Progenitor cell of endocrine pancreas (in vitro differentiated cells): ENCODE measurements at regions not wholly inside any gene's neighbourhood (a gene's known extent, or its start where the extent isn't known, plus 50 kb on each side); places are given as distances from the start of the nearest gene placed in this dataset.
A peak's percentile ranks its signal among the peaks of the same experiment; 100 is the strongest.

Experiments
- DNase-seq: peaks from one replicate; pipeline ENCODE4 v3.0.0; 2021; ENCODE audit warnings: low spot score; ENCODE audit not compliant: unreplicated experiment
- H3K27ac Mint-ChIP-seq: 2 replicates; pipeline ENCODE4 v1.8.0; 2021; ENCODE audit warnings: mild to moderate bottlenecking, moderate library complexity, mixed read lengths
- H3K27me3 Mint-ChIP-seq: 2 replicates; pipeline ENCODE4 v1.8.0; 2021; ENCODE audit warnings: mixed read lengths
- H3K36me3 Mint-ChIP-seq: 2 replicates; pipeline ENCODE4 v1.8.0; 2022; ENCODE audit warnings: mixed read lengths; ENCODE audit not compliant: insufficient read depth
- H3K4me1 Mint-ChIP-seq: 2 replicates; pipeline ENCODE4 v1.8.0; 2021; ENCODE audit warnings: low read depth, mixed read lengths
- H3K4me3 Mint-ChIP-seq: 2 replicates; pipeline ENCODE4 v1.8.0; 2021; ENCODE audit warnings: low read depth, mild to moderate bottlenecking, moderate library complexity, mixed read lengths
- H3K9me3 Mint-ChIP-seq: 2 replicates; pipeline ENCODE4 v1.8.0; 2021; ENCODE audit warnings: low read depth, mixed read lengths
- TF ChIP-seq, protein P1 (sequence below): fragments of 200-600 bp; sonication (generic); IDR thresholded peaks from one replicate; pipeline ENCODE4 v1.5.0; 2021; ENCODE audit warnings: antibody characterized with exemption, mild to moderate bottlenecking; ENCODE audit not compliant: unreplicated experiment

DNA sequence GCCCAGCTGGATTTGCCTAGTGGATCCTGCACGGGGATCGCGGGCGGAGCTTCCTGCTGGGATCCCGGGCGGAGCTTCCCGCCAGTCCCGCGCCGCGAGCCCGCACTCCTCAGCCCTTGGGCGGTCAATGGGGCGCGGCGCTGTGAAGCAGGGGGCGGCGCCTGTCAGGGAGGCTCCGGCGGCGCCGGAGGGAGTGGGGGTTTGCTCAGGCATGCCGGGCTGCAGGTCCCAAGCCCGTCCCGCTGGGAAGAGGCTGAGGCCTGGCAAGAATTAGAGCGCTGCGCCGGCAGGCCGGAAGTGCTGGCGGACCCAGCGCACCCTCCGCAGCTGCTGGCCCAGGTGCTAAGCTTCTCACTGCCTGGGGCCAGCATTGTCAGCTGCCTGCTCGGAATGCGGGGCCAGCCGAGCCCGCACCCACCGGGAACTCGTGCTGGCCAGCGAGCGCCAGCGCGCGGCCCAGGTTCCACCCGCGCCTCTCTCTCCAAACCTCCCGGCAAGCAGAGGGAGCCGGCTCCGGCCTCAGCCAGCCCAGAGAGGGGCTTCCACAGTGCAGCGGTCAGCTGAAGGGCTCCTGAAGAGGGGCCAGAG is 119.6 kb downstream of the PRR20E start:
- Mint-ChIP-seq H3K27ac (no peak overlapping the region), H3K4me1 (no peaks in the 10 kb centered on the region), H3K9me3 (peaks cover 10% of the 10 kb centered on the region), H3K36me3 (no peaks in the 10 kb centered on the region), H3K27me3 (no peaks in the 10 kb centered on the region), H3K4me3 (peak overlapping the region; percentile 61)
- TF ChIP-seq, protein P1, sequence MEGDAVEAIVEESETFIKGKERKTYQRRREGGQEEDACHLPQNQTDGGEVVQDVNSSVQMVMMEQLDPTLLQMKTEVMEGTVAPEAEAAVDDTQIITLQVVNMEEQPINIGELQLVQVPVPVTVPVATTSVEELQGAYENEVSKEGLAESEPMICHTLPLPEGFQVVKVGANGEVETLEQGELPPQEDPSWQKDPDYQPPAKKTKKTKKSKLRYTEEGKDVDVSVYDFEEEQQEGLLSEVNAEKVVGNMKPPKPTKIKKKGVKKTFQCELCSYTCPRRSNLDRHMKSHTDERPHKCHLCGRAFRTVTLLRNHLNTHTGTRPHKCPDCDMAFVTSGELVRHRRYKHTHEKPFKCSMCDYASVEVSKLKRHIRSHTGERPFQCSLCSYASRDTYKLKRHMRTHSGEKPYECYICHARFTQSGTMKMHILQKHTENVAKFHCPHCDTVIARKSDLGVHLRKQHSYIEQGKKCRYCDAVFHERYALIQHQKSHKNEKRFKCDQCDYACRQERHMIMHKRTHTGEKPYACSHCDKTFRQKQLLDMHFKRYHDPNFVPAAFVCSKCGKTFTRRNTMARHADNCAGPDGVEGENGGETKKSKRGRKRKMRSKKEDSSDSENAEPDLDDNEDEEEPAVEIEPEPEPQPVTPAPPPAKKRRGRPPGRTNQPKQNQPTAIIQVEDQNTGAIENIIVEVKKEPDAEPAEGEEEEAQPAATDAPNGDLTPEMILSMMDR: no peak
- DNase-seq: peak; percentile 13

DNA sequence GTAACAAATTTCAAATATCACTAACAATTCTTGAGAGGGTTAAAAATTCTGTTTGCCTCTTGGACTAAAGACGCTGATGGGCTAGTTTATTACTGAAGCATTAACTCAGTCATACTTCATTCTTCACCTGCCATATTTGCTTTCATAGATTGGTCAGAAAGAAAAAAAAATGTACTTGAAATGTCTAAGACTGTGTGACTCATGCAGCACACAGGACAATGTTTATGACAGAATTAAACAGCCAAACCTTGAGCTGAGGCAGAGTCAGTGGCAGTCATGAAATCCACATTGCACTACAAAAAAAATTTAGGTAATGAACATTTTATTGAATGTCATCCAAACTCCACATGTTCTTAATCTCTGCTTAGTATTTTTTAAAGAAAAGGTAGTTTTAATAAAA is 135.6 kb downstream of the PRR20E start:
- Mint-ChIP-seq H3K27ac (no peak overlapping the region), H3K9me3 (no peaks in the 10 kb centered on the region), H3K4me3 (no peak overlapping the region), H3K4me1 (no peaks in the 10 kb centered on the region), H3K27me3 (no peaks in the 10 kb centered on the region), H3K36me3 (no peaks in the 10 kb centered on the region)
- DNase-seq: no peak
- TF ChIP-seq, protein P1: no peak

DNA sequence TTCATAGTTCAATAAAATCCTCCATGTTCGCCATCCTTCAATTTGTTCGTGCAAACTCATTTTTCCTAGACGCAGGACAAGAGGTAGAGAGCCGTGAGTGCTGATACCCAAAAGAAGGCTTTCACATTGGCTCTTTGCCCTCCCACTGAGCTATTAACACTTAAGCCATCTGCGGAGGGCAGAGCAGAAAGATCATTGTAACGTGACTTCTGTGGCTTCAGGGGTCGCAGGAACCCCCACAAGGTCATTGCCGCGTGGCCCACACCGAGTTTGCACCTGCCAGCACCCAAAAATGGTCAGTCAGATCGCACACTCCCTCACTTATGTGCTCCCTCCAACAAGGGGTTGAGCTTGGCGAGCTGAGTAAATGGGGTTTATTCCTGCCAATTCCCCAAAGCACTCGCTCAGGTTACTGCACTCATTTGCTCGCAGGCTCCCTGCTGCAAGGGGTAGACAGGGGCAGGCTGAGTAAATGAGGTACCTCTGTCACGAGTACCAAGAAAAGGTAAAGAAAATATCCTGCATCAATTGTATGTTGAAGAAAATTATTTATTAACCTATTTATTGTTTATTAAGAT is 144.1 kb downstream of the PRR20E start:
- no peak overlapping the region for H3K27ac Mint-ChIP-seq
- H3K4me3 Mint-ChIP-seq: no peak overlapping the region
- no peaks in the 10 kb centered on the region for H3K4me1 Mint-ChIP-seq
- DNase-seq: no peak
- H3K9me3 Mint-ChIP-seq: no peaks in the 10 kb centered on the region
- TF ChIP-seq, protein P1: no peak
- no peaks in the 10 kb centered on the region for H3K36me3 Mint-ChIP-seq
- peaks cover 3% of the 10 kb centered on the region for H3K27me3 Mint-ChIP-seq

DNA sequence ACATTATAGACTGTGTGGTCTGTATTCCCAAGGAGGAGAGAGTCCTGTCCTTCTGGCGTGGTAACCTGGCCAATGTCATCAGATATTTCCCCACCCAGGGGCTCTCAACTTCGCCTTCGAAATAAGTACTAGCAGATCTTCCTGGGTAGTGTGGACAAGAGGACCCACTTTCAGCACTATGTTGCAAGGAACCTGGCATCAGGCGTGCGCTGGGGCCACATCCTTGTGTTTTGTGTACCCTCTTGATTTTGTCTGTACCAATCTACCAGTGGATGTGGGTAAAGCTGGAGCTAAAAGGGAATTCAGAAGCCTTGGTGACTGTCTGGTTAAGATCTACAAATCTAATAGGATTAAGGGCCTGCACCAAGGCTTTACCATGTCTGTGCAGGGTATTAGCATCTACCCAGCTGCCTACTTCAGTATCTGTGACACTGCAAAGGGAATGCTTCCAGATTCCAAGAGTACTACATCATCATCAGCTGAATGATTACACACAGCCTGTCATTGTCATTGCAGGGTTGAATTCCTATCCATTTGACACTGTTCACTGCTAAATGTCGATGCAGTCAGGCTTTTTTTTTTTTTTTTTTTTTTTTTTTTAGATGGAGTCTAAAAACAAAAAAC is 148.0 kb downstream of the PRR20E start:
- Mint-ChIP-seq H3K27me3 (peaks cover 3% of the 10 kb centered on the region), H3K27ac (no peak overlapping the region)
- no peak for DNase-seq

DNA sequence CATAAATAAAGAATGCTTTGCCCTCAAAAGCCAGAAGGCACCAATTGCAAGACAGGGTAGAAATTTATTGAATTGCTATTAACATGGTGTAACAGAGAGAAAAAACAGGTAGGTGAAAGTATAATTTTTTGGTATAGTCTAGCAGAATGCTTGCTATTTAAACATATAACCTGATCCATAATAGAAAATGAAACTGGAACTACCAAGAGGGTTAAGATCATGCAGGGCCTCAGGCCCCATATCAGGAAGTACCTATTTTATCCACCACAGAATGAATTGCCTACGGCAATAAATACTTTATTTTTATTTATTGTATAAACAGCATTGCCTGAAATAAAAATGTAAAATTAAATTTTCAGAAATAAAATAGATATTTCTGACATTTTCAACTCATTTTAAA is 159.5 kb downstream of the PRR20E start:
- Mint-ChIP-seq H3K4me1 (no peaks in the 10 kb centered on the region), H3K4me3 (no peak overlapping the region), H3K9me3 (no peaks in the 10 kb centered on the region), H3K36me3 (no peaks in the 10 kb centered on the region), H3K27me3 (no peaks in the 10 kb centered on the region), H3K27ac (no peak overlapping the region)
- DNase-seq: no peak
- TF ChIP-seq, protein P1: no peak

More for the DNA sequence above, 148.0 kb downstream of the PRR20E start:
- no peak overlapping the region for H3K4me3 Mint-ChIP-seq
- H3K36me3 Mint-ChIP-seq: no peaks in the 10 kb centered on the region
- H3K9me3 Mint-ChIP-seq: no peaks in the 10 kb centered on the region
- TF ChIP-seq, protein P1: no peak
- H3K4me1 Mint-ChIP-seq: no peaks in the 10 kb centered on the region
